ENCODE measurements at regions not wholly inside any gene's neighbourhood (a gene's known extent, or its start where the extent isn't known, plus 50 kb on each side); places are given as distances from the start of the nearest gene placed in this dataset.

- WGBS (ENCODE audit: insufficient coverage, insufficient read length) = no CpG with 5 or more reads among the region's 3 CpGs
- H3K4me1 ChIP-seq (ENCODE audit: control insufficient read depth, insufficient read depth, low read length) = peaks cover 4% of the 10 kb centered on the region
Observed at GRCh38 chr6:1514078-1514477, 95.6 kb upstream of the FOXC1 start.

GRCh38 chr6:1515280-1515679 lies 94.4 kb upstream of the FOXC1 start:
- no CpG with 5 or more reads among the region's 31 CpGs for WGBS (ENCODE audit: insufficient coverage, insufficient read length)
- no peak for DNase-seq (ENCODE audit: low read depth, low spot score)
- no peak overlapping the region for H3K27ac ChIP-seq (ENCODE audit: low read length)
- H3K9me3 ChIP-seq (ENCODE audit: control insufficient read depth, insufficient read depth, low read length) = no peaks in the 10 kb centered on the region
- peaks cover under 1% of the 10 kb centered on the region for H3K4me1 ChIP-seq (ENCODE audit: control insufficient read depth, insufficient read depth, low read length)
- no peaks in the 10 kb centered on the region for H3K36me3 ChIP-seq (ENCODE audit: control insufficient read depth, insufficient read depth, low read length)
- no peaks in the 10 kb centered on the region; the same call in 1 of the 2 replicates for H3K27me3 ChIP-seq (ENCODE audit: control insufficient read depth, insufficient read depth, low read length)
- no peak overlapping the region for H3K4me3 ChIP-seq (ENCODE audit: low read length)

More at GRCh38 chr6:1514078-1514477, 95.6 kb upstream of the FOXC1 start:
- Histone ChIP-seq H3K4me3 (ENCODE audit: low read length) (no peak overlapping the region), H3K9me3 (ENCODE audit: control insufficient read depth, insufficient read depth, low read length) (no peaks in the 10 kb centered on the region), H3K36me3 (ENCODE audit: control insufficient read depth, insufficient read depth, low read length) (no peaks in the 10 kb centered on the region), H3K27me3 (ENCODE audit: control insufficient read depth, insufficient read depth, low read length) (no peaks in the 10 kb centered on the region; the same call in 1 of the 2 replicates), H3K27ac (ENCODE audit: low read length) (no peak overlapping the region)
- DNase-seq (ENCODE audit: low read depth, low spot score) = no peak

DNA sequence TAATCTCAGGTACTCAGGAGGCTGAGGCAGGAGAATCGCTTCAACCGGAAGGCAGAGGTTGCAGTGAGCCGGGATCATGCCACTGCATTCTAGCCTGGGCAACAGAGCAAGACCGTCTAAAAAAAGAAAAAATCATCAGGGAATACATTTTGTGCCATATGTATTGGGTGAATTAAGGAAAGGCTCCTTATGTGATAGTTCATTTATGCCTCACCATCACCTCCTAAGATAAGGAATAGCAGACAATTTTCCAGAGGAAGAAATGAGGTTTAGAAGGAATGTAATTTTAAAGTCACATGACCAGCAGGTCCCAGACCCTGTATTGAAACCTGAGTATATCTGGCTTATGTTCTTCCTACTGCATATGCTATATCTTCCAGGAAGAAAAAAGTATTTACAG lies 93.9 kb upstream of the FOXC1 start:
- Histone ChIP-seq H3K9me3 (ENCODE audit: control insufficient read depth, insufficient read depth, low read length) (no peaks in the 10 kb centered on the region), H3K36me3 (ENCODE audit: control insufficient read depth, insufficient read depth, low read length) (no peaks in the 10 kb centered on the region), H3K27ac (ENCODE audit: low read length) (no peak overlapping the region), H3K4me1 (ENCODE audit: control insufficient read depth, insufficient read depth, low read length) (no peaks in the 10 kb centered on the region; the same call in 1 of the 2 replicates), H3K4me3 (ENCODE audit: low read length) (no peak overlapping the region), H3K27me3 (ENCODE audit: control insufficient read depth, insufficient read depth, low read length) (no peaks in the 10 kb centered on the region)
- no CpG with 5 or more reads among the region's 4 CpGs for WGBS (ENCODE audit: insufficient coverage, insufficient read length)
- no peak for DNase-seq (ENCODE audit: low read depth, low spot score)

DNA sequence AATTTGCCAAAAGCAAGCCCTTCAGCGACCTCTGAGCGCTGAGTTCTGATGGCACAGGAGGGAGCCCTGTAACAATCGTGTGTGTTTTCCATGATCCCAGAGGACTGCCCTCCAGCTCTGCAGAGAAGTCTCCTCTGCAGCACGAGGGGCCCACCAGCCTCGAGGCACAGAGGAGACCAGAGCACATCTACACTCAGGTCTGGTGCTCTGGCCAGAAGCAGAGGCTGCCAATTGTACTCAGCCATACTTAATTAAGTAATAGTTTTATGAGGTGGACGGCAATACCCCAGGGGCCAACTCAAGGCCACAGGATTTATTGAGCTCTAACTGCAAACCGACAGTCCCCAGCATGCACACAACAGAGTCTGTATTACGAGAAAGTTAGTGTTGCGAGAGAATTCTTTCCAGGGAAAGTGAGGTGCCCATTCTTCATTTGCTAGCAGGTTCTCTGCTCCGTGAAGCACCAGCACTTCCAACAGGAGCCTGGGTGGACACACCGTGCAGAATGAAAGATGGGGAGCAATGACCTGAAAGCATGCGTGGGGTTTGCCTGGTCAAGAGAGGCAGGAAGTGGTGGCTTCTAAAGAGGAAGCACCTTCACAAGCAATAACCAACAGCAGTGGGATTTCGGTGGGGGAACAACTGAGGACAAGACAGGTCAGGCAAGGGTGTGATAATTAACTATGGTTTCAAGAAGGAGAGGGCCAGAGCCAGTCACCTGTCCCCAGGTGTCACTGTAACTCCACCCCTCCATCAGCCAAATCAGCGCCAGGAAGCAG lies 92.8 kb upstream of the FOXC1 start:
- H3K36me3 ChIP-seq (ENCODE audit: control insufficient read depth, insufficient read depth, low read length) = no peaks in the 10 kb centered on the region
- no CpG with 5 or more reads among the region's 14 CpGs for WGBS (ENCODE audit: insufficient coverage, insufficient read length)
- DNase-seq (ENCODE audit: low read depth, low spot score) = no peak
- H3K9me3 ChIP-seq (ENCODE audit: control insufficient read depth, insufficient read depth, low read length) = no peaks in the 10 kb centered on the region
- no peak overlapping the region for H3K27ac ChIP-seq (ENCODE audit: low read length)
- no peak overlapping the region for H3K4me3 ChIP-seq (ENCODE audit: low read length)
- no peaks in the 10 kb centered on the region; the same call in 1 of the 2 replicates for H3K4me1 ChIP-seq (ENCODE audit: control insufficient read depth, insufficient read depth, low read length)
- H3K27me3 ChIP-seq (ENCODE audit: control insufficient read depth, insufficient read depth, low read length) = no peaks in the 10 kb centered on the region

DNA sequence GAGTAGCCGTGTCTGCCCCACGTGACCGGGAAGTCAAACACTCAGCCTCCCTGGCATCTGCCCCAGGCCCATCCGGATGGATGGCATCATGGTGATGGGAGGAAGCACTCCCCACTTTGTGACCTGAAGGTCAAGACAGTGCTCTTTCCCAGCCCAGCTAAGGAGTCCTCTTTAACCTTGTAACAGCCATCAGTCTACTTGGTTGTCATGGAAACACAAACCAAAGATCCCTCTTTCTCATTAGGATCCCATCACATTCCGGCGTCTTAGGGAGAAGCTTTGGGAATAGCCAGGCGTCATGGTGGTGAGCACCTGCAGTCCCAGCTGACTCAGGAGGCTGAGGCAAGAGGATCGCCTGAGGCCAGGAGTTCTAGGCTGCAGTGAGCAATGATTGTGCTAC lies 90.9 kb upstream of the FOXC1 start:
- WGBS (ENCODE audit: insufficient coverage, insufficient read length) = no CpG with 5 or more reads among the region's 8 CpGs
- Histone ChIP-seq H3K36me3 (ENCODE audit: control insufficient read depth, insufficient read depth, low read length) (no peaks in the 10 kb centered on the region), H3K4me1 (ENCODE audit: control insufficient read depth, insufficient read depth, low read length) (no peaks in the 10 kb centered on the region; the same call in 1 of the 2 replicates), H3K4me3 (ENCODE audit: low read length) (no peak overlapping the region), H3K9me3 (ENCODE audit: control insufficient read depth, insufficient read depth, low read length) (no peaks in the 10 kb centered on the region), H3K27ac (ENCODE audit: low read length) (no peak overlapping the region), H3K27me3 (ENCODE audit: control insufficient read depth, insufficient read depth, low read length) (no peaks in the 10 kb centered on the region; the same call in 1 of the 2 replicates)
- no peak for DNase-seq (ENCODE audit: low read depth, low spot score)

DNA sequence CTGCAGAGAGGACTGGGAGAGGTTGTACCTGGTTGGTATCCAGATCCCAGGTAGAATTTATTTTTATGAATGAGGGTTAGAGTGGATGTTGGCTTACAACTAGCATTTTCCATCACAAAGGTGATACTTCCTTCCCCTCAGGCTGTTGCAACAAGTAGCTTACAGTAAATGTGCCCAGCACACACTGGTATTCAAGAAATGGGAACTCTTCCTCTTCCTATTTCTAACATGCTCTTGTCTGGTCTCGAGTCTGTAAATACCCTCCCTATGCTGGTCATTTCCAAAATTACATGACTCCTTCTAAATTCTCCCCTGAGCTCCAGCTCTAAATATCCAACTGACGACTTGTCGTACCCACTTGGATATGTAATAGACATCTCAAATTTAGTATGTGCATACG lies 90.1 kb upstream of the FOXC1 start:
- no peaks in the 10 kb centered on the region for H3K9me3 ChIP-seq (ENCODE audit: control insufficient read depth, insufficient read depth, low read length)
- DNase-seq (ENCODE audit: low read depth, low spot score) = no peak
- no CpG with 5 or more reads among the region's 4 CpGs for WGBS (ENCODE audit: insufficient coverage, insufficient read length)
- H3K27me3 ChIP-seq (ENCODE audit: control insufficient read depth, insufficient read depth, low read length) = peaks cover 2% of the 10 kb centered on the region; the same call in 1 of the 2 replicates
- H3K36me3 ChIP-seq (ENCODE audit: control insufficient read depth, insufficient read depth, low read length) = no peaks in the 10 kb centered on the region
- no peaks in the 10 kb centered on the region; the same call in 1 of the 2 replicates for H3K4me1 ChIP-seq (ENCODE audit: control insufficient read depth, insufficient read depth, low read length)
- no peak overlapping the region for H3K4me3 ChIP-seq (ENCODE audit: low read length)
- H3K27ac ChIP-seq (ENCODE audit: low read length) = no peak overlapping the region

- no peaks in the 10 kb centered on the region for H3K9me3 ChIP-seq (ENCODE audit: control insufficient read depth, insufficient read depth, low read length)
- H3K27me3 ChIP-seq (ENCODE audit: control insufficient read depth, insufficient read depth, low read length) = peaks cover 4% of the 10 kb centered on the region; the same call in 1 of the 2 replicates
- no peak overlapping the region for H3K27ac ChIP-seq (ENCODE audit: low read length)
- peaks cover 3% of the 10 kb centered on the region; the same call in 1 of the 2 replicates for H3K4me1 ChIP-seq (ENCODE audit: control insufficient read depth, insufficient read depth, low read length)
- WGBS (ENCODE audit: insufficient coverage, insufficient read length) = no CpG with 5 or more reads among the region's 7 CpGs
- H3K4me3 ChIP-seq (ENCODE audit: low read length) = no peak overlapping the region
- DNase-seq (ENCODE audit: low read depth, low spot score) = no peak
- no peaks in the 10 kb centered on the region for H3K36me3 ChIP-seq (ENCODE audit: control insufficient read depth, insufficient read depth, low read length)
Observed at GRCh38 chr6:1522779-1523178, 86.9 kb upstream of the FOXC1 start.

DNA sequence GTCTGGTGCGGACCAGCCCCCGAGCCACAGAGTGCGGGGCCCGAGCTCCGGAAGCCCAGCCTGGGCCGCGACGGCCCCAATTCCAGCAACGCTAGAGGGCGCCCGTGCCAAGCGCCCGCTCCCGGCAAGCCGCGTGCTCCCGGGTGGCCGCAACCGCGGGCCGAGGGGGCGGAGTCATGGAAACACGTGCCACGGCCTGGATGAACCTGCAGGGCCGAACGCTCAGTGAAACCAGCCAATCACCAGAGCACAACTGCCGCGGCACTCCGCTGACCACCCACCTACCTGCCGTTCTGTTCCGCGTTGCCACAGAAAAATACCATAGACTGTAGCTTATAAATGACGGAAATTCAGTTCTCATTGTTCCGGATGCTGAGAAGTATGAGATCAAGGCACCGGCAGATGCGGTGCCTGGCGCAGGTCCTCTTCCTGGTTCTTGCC lies 85.7 kb upstream of the FOXC1 start:
- WGBS (ENCODE audit: insufficient coverage, insufficient read length) = no CpG with 5 or more reads among the region's 37 CpGs
- Histone ChIP-seq H3K27me3 (ENCODE audit: control insufficient read depth, insufficient read depth, low read length) (peaks cover 4% of the 10 kb centered on the region; the same call in 1 of the 2 replicates), H3K27ac (ENCODE audit: low read length) (no peak overlapping the region), H3K4me1 (ENCODE audit: control insufficient read depth, insufficient read depth, low read length) (peaks cover 3% of the 10 kb centered on the region; the same call in 1 of the 2 replicates), H3K9me3 (ENCODE audit: control insufficient read depth, insufficient read depth, low read length) (no peaks in the 10 kb centered on the region), H3K4me3 (ENCODE audit: low read length) (no peak overlapping the region), H3K36me3 (ENCODE audit: control insufficient read depth, insufficient read depth, low read length) (no peaks in the 10 kb centered on the region)
- peak; percentile 83 for DNase-seq (ENCODE audit: low read depth, low spot score)

- Histone ChIP-seq H3K9me3 (ENCODE audit: control insufficient read depth, insufficient read depth, low read length) (no peaks in the 10 kb centered on the region), H3K27ac (ENCODE audit: low read length) (no peak overlapping the region), H3K27me3 (ENCODE audit: control insufficient read depth, insufficient read depth, low read length) (peaks cover 4% of the 10 kb centered on the region), H3K36me3 (ENCODE audit: control insufficient read depth, insufficient read depth, low read length) (no peaks in the 10 kb centered on the region), H3K4me1 (ENCODE audit: control insufficient read depth, insufficient read depth, low read length) (peaks cover 3% of the 10 kb centered on the region; the same call in 1 of the 2 replicates), H3K4me3 (ENCODE audit: low read length) (no peak overlapping the region)
- WGBS (ENCODE audit: insufficient coverage, insufficient read length) = no CpG with 5 or more reads among the region's 14 CpGs
- no peak for DNase-seq (ENCODE audit: low read depth, low spot score)
Observed at GRCh38 chr6:1525364-1526038, 84.2 kb upstream of the FOXC1 start.

- Histone ChIP-seq H3K4me3 (ENCODE audit: low read length) (no peak overlapping the region), H3K27ac (ENCODE audit: low read length) (no peak overlapping the region), H3K27me3 (ENCODE audit: control insufficient read depth, insufficient read depth, low read length) (peaks cover 4% of the 10 kb centered on the region), H3K9me3 (ENCODE audit: control insufficient read depth, insufficient read depth, low read length) (no peaks in the 10 kb centered on the region), H3K36me3 (ENCODE audit: control insufficient read depth, insufficient read depth, low read length) (no peaks in the 10 kb centered on the region), H3K4me1 (ENCODE audit: control insufficient read depth, insufficient read depth, low read length) (peaks cover 3% of the 10 kb centered on the region; the same call in 1 of the 2 replicates)
- WGBS (ENCODE audit: insufficient coverage, insufficient read length) = no CpG with 5 or more reads among the region's 12 CpGs
- no peak for DNase-seq (ENCODE audit: low read depth, low spot score)
Observed at GRCh38 chr6:1526398-1527072, 83.2 kb upstream of the FOXC1 start.
